ENCODE measurements at regions not wholly inside any gene's neighbourhood (a gene's known extent, or its start where the extent isn't known, plus 50 kb on each side); places are given as distances from the start of the nearest gene placed in this dataset.

GRCh38 chr11:111444040-111444439 is 65.0 kb upstream of the POU2AF1 start:
- no peak for DNase-seq (ENCODE audit: low spot score)

GRCh38 chr11:111443640-111444039 is 64.6 kb upstream of the POU2AF1 start:
- no peak for DNase-seq (ENCODE audit: low spot score)

GRCh38 chr11:111443032-111443431 is 64.0 kb upstream of the POU2AF1 start:
- no peak for DNase-seq (ENCODE audit: low spot score)

- DNase-seq (ENCODE audit: low spot score): no peak
These were observed 62.4 kb upstream of the POU2AF1 start for GRCh38 chr11:111441443-111441842.

GRCh38 chr11:111440416-111441205 is 61.5 kb upstream of the POU2AF1 start:
- DNase-seq (ENCODE audit: low spot score): no peak

GRCh38 chr11:111439901-111440300 is 60.8 kb upstream of the POU2AF1 start:
- no peak for DNase-seq (ENCODE audit: low spot score)

- DNase-seq (ENCODE audit: low spot score): no peak
These were observed 59.9 kb upstream of the POU2AF1 start for GRCh38 chr11:111438846-111439520.

- no peak for DNase-seq (ENCODE audit: low spot score)
These were observed 59.1 kb upstream of the POU2AF1 start for GRCh38 chr11:111438168-111438567.

- DNase-seq (ENCODE audit: low spot score): no peak
These were observed 56.1 kb upstream of the POU2AF1 start for GRCh38 chr11:111435046-111435698.

GRCh38 chr11:111429066-111429506 is 50.0 kb upstream of the POU2AF1 start:
- peak; percentile 33 for DNase-seq (ENCODE audit: low spot score)

Data from HuH-7.5 (cell line).